ENCODE measurements at regions not wholly inside any gene's neighbourhood (a gene's known extent, or its start where the extent isn't known, plus 50 kb on each side); places are given as distances from the start of the nearest gene placed in this dataset.

- TF ChIP-seq CTCF (IDR thresholded peaks at IDR 0.05) (no peak), POLR2A (IDR thresholded peaks at IDR 0.05) (no peak)
These were observed 206.5 kb downstream of the TJP1 start for GRCh38 chr15:29615791-29616190.

All from sigmoid colon (tissue), 3 donors.